Stimulated activated CD4-positive, alpha-beta T cell treated with anti-CD3 and anti-CD28 coated beads, TNF-alpha, amount 100 ng/mL, for 1 hour (primary cell): ENCODE measurements at regions not wholly inside any gene's neighbourhood (a gene's known extent, or its start where the extent isn't known, plus 50 kb on each side); places are given as distances from the start of the nearest gene placed in this dataset.

Source experiments
- DNase-seq, 3 donors: peaks; one replicate each; pipeline ENCODE4 v3.0.0-alpha.2; 2020; ENCODE audit warnings: low read depth in 3 of 3, low spot score in 1 of 3

DNA sequence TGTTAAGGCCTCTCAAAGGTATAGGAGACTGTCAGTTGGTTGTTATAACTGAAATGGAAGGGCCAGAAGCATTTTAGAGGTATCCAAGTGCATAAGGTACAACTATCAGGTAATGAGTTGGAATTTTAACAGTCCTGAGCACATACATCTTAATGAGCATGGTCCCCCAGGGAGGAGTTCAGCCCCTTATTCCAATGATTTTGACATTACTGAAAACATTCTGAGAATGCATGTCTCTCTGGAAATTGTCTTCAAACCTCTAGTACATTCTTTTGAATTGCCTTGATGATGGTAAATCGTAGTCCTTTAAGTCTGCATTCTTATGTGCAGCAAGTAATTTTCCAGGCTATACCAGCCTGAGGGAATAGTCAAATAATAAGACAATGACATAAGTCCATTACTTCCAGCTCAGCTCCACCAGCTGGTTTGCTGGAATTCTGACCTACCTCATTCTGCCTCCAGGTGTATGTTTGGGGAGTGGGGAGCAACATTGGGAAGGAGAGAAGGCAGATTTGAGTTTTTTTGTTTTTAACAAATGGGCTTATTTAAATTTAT, 239.2 kb downstream of the MSRB3 start:
- DNase-seq: no peak

DNA sequence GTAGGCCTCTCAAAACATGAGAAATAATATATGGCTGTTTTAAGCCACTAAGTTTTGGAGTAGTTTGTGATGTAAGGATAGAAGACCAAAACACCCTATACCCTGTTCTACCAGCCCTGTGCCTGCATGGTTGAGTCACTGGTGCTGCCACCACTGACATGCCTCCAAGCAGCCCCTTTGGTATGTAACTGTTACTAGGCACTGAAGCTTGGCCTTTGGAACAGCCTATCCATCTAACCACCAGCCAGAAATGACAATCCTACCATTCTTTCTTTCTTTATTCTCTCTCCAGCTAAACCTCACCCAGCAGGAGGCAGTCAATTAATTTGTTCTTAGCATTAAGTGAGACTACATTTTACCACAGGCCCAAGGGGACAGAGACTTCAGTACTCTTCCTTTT, 240.3 kb downstream of the MSRB3 start:
- no peak for DNase-seq

DNA sequence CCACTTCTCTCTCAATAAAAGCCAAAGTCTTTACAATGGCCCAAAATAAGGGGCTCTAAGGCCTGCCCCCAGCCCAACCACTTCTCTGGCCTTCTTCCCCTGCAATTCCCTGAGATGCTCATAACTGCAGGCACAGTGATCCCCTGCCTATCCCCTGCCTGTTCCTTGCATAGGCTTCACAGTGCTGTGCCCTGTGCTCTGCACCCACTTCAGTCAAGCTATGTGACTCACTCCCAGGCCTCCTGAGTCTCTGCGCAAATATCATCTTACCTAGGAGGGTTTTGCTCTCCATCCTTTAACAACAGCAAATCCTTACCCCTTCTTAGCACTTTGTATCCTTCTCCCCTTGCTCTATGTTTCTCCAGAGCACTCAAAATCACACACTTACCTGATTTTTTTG, 242.2 kb downstream of the MSRB3 start:
- DNase-seq: no peak

- DNase-seq: no peak
Measured at GRCh38 chr12:65522956-65523860, 244.7 kb downstream of the MSRB3 start.

- DNase-seq: no peak
Measured at GRCh38 chr12:65524666-65525065, 246.2 kb downstream of the MSRB3 start.

GRCh38 chr12:65525491-65526141, 247.1 kb downstream of the MSRB3 start:
- DNase-seq: no peak

GRCh38 chr12:65526311-65526710, 247.8 kb downstream of the MSRB3 start:
- no peak for DNase-seq

GRCh38 chr12:65528127-65528526, 249.6 kb downstream of the MSRB3 start:
- no peak for DNase-seq

GRCh38 chr12:65529106-65529505, 250.6 kb downstream of the MSRB3 start:
- no peak for DNase-seq

GRCh38 chr12:65529771-65530435, 251.4 kb downstream of the MSRB3 start:
- no peak for DNase-seq

DNA sequence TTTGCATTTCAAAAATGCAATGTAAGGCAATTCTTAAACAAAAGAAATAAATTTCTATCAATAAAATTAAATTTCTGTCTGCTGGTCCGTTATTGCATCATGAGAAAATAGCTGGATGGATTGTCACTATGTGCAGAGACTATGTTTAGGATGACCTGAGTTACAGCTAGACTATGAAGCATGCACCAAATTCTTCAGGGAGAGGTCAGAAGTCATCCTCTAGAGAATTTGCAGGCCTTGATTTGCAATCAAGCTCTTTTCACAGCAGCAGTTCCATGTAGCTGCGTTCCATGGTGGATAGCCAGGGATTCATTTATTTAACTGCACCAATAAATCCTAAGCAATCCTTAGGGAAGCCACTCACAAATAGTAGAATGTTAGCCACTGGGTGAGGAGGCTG, 253.7 kb downstream of the MSRB3 start:
- DNase-seq: no peak

- no peak for DNase-seq
Measured at GRCh38 chr12:65532764-65533163, 254.3 kb downstream of the MSRB3 start.

DNA sequence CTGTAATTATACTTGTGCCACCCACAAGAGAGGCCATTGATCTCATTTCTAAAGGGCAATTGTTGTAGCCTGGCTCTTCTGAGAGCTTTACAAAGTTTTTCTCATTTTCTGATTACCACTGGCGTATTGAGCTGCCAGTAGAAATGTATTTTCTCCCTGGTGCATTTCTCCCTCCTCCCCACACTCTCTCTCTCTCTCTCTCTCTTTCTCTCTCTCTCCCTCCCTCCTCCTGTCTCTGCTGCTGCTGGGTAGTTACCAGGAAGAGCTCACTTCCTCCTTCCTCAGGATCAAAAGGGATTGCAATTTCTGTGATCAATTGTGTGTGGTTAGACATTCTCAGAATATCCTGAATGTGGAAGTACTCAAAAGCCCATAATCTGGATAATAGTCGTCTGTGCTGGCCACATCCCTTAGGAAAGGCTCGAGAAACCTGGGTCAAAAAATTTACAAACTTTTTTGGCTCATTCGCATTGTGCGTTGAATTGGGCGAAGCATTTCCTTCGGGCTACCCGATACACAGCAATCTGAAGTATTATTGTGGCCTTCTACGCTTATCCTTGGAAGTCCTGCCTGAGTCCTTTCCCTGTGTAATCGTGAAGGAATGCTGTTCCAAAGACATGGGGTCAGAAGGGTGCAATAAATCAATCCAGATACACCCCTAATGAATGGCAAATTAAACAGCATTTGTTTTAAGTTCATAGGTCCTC, 254.8 kb downstream of the MSRB3 start:
- no peak for DNase-seq

DNA sequence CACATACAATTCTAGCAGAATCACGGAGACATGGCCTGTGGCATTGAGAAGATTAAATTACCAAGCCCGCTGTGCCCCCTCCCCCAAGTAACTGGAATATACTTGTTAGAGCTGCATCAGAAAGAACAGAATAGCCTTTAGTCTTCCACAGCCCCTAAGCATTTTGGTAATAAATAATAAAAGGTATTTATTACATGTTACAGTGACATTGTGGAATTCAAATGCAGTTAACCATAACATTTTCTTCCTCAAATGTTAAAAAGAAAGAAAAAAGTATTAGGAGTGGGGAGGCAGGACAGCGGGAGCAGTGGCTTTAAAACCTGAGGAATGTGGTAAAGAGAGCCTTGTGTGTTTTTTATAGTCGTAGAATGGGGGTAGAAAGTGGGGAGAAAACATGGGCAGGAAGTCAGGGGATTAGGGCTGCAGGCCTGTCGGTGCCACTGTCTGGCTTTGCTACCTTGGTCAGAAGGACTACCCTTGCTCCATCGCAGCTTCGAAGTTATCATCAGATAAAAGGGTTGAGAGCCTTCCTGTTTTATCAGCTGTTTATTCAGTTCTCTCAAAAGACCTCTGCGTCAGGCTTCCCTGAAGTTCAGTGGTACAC, 255.9 kb downstream of the MSRB3 start:
- DNase-seq: no peak

DNA sequence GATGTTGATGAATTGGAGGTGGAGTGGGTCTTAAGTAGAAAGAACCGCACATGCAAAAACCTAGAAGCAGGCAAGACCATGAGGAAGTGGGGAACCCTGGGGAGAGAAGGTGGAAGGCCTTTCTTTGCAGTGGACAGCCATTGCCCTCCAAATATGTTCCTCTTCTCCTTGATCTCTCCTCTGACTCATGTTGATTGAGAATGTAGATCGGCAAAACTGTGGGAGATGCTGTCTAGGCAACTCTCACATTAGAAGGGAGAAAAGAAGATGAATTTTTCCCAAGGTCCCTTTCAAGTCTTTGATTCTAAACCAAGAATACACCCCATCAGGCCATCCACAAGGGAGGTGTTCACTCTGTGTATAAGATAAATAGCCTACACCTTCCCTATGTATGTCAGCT, 257.5 kb downstream of the MSRB3 start:
- no peak for DNase-seq

- DNase-seq: no peak
Measured at GRCh38 chr12:65536351-65536750, 257.9 kb downstream of the MSRB3 start.

DNA sequence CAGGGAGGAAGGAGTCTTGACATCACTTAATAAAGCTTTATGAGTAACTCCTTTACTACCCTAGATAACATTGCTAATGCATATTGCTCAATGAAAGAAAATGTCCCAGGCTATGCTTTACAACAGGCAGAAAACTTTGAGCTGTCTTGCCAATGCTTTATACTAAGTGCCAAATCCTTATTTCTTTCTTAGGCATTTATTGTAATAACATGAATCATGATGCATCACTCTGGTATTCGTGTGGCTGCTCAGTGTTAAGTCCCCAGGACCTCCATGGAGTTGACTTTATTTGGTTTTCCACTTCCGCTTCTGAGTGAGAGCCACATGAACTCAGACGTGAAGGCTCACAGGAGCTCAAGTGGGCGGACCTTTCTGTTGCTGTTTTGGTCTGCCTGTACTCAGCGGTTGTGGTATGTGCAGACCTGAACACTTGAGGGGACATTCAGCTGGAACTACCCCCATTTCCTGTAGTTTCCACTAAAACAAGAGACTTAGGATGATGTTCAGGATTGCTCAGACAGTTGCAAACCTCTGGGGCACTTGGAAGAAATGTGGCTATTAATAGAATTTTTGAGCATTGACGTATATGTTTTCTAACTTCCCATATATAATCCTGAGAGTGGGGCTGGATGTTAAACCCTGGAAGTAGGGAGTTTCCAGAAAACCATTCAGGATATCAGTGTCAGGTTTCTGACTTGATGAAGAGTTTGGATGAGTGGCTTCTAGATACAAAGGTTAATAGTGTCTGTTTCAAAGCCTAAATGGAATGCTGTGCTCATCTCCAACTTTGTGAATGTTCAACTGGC, 258.6 kb downstream of the MSRB3 start:
- DNase-seq: no peak

- DNase-seq: no peak
Measured at GRCh38 chr12:65537978-65538377, 259.5 kb downstream of the MSRB3 start.

DNA sequence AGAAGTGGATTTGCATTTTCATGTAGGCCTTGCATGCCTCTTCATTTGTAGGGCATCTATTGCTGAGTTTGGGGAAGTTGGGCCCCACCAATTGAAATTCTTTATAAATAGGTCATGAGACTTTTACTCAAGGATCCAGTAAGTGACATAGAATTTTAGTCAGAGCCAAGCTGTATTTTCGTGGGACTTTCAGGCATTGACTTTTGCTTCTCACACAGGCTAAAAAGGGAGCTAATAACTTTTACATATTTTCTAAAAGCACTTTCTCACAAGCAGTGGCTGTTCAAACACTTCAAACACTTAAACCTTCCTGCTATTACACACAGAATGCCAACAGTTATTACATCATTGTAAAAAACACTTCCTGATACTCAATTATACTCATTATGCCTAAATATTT, 260.5 kb downstream of the MSRB3 start:
- no peak for DNase-seq

DNA sequence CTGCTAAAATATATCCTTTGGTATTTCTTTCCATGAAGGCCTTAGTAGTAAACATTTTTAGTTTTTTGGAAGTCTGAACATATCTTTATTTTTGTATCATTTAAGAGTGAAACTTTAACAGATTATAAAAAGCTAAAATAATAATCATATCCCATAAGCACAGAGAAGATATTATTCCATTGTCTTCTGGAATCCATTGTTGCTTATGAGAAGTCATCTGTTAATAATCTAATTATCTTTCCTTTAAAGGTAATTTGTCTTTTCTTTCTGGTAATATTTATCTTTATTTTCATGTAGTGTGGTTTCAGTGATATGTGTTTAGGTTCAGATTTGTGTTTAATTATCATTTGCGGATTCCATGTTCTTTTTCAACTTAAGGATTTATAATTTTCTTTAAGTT, 261.7 kb downstream of the MSRB3 start:
- no peak for DNase-seq
